Fibroblast of skin of right biceps (primary cell): ENCODE measurements at regions not wholly inside any gene's neighbourhood (a gene's known extent, or its start where the extent isn't known, plus 50 kb on each side); places are given as distances from the start of the nearest gene placed in this dataset.

Source experiments
- DNase-seq: peaks from one replicate; pipeline ENCODE4 v3.0.0-alpha.2; 2013

DNA sequence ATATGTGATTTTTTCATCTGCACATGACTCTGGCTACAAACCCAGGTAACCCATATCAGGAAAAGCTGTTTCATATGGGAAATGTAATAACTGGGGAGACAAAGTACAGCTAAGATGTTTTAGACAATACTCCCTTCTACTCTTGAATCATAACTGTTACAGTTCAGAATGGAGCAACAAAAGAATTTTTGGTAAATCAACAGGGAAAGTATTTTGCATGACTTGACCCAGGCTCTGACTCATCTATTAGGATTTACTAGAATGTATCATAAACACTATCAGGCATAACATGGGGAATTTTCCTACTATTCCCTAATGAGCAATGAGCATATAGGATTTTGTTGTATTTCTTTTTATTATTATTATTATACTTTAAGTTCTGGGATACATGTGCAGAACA, 553.0 kb downstream of the SLC16A7 start:
- DNase-seq, result peak; percentile 96

DNA sequence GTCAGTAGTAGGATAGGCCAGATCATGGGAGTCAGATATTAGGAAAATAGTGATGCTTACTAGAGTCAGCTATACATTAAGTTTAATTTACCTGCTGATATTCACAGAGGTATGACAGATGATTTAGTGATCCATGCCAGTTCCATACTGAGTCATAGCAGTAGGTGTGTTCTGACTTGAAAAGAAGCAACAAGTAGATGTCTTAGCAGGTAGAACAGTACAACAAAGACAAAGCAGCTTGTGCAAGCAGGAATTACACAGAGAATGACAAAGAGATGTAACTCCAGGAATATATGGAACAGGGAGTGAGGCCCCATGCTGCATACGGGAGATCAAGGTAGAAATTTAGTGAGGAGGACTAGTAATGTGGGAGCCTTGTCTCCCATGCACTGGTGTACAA, 556.9 kb downstream of the SLC16A7 start:
- DNase-seq, result no peak

DNA sequence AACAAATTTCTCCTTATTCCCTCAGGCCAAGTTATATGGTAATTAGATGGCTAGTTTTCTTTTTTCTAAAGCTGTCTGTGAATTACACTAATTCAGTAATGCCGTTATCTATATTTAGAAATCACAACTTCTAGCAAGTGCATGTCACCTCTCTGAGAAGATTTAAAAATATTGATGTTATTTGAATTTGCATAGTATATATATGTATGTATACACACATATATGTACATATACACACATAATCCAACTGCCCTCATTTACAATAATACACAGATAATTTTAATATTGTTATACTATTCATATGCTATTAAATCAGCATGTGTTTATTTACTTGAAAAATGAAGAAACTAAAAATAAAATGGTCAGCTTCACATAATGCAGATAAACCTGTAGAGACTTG, 563.9 kb downstream of the SLC16A7 start:
- no peak for DNase-seq

DNA sequence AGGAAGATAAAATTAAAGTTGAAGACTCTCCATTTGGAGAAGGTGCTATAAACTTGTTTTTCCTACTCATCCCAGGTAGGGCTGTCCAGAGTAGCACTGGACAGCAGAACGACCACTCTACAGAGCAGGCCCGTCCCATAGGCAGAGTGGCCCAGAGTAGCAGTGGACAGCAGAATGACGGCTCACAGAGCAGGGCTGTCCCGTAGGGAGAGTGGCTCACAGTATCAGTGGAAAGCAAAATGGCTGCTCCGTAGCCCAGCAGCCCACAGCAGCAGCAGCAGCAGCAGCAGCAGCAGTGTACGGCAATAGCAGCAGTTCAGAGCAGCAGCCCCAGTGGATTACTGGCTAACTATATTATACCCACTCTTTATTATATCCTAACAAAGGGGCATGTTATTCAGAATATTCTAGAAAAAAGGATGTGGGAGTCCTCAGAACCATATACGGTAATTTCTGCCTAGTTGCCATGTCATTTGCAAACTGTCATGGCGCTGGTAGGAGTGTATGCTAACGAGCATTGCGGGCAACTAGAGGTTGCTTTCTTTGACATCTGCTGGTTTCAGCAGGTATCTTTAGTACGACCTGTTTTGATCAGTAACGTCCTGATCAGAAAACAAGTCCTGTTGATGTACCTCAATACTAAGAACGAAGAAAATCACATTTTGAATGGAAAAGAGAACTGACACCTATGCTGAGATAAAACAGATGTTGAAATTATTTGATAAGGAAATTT, 567.3 kb downstream of the SLC16A7 start:
- DNase-seq, result no peak

DNA sequence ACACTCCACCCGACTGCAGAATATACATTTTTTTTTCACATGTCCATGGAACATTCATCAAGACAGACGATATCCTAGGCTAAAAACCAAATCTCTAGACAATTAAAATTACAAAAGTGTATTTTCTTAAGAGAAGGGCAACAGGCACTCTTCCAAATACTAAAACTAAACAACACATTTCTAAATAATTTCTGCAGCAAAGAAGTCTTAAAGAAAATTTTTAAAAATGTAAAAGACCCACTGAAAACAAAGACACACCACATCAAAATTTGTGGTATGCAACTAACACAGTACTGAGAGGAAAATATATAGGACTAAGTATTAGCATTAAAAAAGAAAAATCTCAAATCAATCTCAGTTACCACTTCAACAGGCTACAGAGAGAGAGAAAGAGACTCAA, 570.0 kb downstream of the SLC16A7 start:
- DNase-seq, result peak; percentile 16

DNA sequence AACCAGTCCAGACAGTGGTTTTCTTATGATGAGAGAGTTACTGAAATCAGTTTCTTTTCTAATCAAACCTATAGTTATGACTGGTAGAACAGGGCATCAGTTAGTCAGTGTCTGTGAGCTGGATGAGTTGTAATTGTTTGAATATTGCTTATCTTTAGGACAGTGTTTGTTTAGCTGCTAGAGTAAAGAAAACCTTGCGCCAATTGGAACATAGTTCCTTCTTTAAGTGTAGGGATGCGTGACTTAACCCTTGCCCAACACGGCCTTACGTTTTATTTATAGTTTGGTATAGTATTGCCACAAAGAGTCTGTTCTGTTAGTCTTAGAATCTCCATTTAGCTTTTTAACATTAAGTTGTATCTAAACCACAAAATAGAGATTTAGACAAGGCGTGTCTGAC, 572.6 kb downstream of the SLC16A7 start:
- DNase-seq, result no peak

DNA sequence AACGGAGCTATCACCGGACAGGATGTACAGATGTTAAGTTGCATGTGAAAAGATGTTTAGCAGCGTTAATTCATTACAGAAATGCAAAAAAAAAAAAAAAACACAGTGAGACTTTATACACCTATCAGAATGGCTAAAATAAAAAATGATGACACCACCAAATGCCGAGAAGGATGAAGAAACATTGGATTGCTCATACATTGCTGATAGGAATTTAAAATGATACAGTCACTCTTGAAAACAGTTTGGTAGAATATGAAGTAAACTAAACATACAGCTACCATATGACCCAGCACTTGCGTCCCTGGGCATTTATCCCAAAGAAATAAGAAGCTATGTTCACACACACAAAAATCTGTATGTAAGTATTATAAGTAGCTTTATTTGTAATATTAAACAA, 574.1 kb downstream of the SLC16A7 start:
- DNase-seq, result peak; percentile 25

DNA sequence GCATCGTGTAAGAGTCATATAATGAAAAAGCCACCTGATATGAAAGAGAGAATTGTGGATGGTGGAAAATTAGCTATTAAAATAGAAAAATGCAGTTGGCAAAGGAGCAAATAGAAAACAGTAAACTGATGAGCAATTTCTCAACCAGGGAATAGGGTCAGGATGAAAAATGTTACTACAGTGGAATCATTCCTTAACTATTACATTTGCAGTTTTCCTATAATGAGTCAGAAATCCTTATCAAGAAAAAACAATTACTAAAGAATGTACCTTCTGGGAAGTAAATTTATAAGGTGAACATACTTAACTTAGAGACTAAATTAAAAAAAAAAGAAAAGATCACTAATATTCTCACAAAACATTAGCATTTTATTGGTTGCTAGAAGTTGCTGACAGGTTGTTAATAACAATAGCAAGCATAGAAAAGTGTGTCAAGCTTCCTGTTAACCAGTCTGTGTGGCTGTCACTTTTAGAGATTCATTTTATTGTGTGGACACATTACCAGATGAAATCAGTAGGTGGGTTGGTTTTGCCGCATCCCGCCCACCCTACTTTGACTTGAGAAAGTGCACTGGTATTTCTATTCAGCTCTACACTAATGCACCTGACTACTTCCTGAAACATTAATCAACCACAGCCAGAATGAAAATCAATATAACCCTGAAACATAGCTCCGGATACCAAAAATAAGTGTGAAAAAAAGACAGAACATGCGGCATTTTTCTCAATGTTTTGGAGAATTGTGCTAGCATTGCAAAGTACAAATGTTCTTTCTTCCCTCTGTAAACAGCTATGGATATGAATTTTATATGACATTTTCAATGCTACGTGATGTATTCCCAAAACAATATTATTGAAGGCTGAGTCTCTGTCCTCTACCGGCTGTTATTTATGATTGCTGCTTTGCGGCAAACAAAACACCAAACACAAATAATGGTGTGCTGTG, 576.7 kb downstream of the SLC16A7 start:
- DNase-seq, result peak; percentile 57

DNA sequence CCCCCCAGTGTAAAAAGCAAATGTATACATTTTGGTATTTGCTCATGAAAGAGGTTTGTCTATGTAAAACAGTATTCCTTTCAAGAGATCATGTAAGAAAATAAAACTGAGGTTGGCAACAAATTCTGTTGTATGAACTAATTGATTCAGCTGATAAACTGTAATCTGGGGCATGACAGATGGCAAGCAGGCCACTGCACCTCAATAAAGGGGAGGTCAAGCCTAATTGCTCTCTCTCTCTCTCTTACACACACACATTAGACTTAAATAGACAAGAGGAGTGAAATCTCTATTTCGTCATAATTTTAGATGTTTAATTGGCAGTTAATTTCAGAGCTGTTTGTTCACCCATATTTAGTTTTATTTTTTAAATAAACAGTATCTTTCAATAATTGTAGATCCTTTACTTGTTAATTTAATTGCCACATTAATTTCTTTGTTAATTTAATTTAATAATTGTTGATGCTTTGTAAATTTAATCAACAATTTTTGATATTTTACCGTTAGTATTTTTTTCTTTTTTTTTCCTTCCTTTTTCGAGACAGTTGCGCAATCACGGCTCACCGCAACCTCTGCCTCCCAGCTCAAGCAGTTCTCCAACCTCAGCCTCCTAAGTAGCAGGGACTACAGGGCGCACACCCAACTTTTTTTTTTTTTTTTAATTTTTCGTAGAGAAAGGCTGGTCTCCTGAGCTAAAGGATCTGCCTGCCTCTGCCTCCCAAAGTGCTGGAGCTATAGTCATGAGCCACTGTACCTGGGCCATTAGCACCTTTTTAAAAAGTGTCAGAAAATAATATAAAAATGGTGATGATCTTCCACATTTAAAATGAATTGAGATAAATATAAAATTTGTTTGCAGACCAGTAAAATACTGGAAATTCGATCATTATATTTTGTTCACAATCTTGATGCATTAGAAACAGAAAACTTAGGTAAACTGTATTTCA, 577.7 kb downstream of the SLC16A7 start:
- DNase-seq, result no peak

DNA sequence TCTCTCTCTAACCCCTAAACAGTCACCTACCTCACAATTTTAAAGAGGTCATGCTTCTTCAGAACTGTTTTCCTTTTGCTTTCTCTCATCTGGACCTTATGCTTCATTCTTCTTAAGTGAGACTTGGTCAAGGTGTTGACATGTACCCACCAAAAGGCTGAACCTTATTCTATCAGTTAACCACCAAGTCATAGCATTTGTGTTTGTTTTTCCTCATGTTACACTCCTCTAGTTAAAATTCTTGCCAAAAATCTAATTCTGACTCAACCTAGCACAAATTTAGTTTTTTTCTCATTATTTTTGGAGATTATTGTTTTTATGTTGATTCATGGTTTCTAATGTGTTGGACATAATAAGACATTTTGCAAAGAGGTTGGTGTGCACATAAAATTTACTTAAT, 578.6 kb downstream of the SLC16A7 start:
- peak; percentile 54 for DNase-seq

DNA sequence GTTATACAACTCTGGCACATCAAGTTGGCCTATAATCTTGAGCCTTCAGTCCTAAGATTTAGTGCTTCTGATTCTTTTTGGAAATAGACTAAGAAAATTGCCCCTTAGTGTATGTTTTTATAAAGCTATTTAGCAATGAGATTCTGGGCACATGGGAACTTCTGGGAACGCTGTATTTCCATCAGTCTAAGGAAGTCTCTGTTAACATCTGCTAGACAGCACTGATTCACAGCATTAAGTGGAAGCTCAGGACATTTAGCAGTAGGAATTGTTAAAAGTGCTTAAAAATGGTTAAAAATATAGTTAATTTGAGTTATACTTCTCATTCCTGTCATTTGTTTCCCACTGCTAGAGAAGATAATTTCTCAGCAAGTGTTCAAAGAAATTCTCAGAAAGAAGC, 579.1 kb downstream of the SLC16A7 start:
- peak; percentile 15 for DNase-seq

DNA sequence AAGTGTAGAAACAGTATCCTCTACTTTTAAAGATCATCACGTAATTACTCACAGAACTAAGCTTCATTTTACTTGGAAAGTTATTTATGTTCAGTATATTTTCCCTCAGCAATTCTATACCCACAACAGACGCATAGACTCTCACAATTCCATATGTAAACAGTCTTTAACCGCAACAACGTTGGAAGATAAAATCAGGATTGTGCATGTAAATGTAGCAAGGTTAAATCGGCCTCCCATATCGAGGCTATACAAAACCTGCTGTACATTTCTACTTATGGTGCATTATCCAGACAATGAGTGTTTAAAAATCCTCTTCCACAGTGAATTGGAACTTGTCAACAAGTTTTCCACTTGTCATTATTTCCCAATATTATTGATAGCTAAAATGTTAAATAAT, 581.1 kb downstream of the SLC16A7 start:
- peak; percentile 39 for DNase-seq

DNA sequence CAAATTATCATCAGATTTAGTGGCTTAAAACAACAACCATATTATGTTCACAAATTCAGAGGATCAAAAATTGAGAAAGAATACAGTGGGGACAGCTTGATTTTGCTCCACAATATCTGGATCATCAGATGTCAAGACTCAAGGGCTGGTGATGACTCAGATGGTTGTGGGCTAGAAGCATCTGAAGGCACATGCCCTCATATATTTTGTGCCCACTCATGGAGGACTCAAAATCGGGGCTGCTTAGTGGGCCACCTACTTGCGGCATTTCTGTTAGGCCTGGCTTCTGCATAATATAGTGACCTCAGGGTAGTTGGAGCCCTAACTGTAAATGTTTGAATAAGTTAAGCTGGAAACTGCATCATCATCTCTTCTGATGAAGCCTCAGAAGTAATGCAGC, 584.5 kb downstream of the SLC16A7 start:
- no peak for DNase-seq

DNA sequence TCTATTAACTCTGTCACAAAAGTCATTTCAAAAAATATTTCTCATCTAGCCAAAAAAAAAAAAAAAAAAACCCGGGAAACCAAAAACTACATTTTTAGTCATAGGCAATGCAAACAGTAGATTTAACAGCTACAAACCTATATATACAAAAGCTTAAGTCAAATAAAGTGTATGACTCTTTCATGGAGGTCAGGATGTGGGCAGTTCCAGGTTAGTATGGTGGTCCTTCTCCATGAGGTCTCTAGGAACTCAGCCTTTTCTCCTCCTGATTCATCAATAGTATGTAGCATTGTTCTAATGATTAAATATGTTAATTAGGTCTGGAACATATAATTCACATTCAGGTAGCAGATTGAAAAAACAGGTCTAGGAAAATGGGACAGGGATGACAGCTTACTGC, 586.5 kb downstream of the SLC16A7 start:
- DNase-seq, result no peak

DNA sequence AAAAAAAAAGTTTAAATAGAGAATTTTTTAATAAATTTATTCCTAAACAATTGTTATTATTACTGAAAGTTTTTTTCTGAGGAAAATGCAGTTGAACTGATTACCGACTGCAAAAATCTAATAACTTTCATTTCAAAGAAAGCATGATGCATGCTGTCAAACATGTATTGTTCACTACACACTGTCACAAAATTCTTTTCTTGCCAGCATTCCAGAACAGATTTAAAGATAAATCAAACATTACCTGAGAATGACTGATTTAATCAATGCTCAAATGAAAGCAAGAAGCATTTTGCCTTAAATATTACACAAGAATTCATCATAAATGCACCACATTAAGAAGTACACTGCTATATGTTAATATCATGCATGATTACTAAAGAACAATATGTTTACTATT, 588.3 kb downstream of the SLC16A7 start:
- DNase-seq, result no peak

DNA sequence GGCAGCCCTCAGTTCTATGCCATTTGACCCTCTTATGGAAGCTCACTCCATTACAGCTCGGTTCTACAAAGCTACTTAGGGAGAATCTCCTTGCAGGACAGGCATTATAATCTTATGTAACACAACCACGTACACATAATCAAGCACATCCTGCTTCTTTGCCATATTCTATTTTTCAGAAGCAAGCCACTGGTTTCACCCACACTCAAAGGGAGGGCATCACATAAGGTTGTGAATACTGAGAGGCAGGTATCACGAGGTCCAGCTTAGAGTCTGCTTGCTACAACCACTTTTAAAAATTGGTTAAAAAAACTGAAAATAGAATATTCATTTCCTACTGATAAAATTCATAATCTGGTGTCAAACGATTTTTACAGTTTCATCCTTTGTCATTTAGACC, 589.2 kb downstream of the SLC16A7 start:
- no peak for DNase-seq

DNA sequence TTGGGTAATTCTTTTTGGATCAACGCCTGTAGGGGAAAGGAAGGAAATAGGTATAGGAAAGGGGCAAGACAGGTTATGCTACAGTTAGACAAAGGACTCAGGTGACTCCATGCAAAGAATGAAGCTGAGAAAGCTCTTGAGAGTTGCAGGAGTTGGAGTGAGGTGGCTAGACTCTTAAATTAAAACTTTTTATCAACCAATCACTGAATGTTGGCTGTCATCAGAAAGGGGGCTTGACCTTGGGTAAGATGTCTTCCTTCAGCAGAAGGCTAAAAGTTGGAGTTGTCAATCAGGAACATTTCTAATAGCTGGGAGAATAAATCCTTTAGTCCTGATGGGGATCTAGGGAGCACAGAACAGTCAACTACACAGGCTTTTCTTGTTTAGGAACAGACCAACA, 595.4 kb downstream of the SLC16A7 start:
- DNase-seq, result no peak

DNA sequence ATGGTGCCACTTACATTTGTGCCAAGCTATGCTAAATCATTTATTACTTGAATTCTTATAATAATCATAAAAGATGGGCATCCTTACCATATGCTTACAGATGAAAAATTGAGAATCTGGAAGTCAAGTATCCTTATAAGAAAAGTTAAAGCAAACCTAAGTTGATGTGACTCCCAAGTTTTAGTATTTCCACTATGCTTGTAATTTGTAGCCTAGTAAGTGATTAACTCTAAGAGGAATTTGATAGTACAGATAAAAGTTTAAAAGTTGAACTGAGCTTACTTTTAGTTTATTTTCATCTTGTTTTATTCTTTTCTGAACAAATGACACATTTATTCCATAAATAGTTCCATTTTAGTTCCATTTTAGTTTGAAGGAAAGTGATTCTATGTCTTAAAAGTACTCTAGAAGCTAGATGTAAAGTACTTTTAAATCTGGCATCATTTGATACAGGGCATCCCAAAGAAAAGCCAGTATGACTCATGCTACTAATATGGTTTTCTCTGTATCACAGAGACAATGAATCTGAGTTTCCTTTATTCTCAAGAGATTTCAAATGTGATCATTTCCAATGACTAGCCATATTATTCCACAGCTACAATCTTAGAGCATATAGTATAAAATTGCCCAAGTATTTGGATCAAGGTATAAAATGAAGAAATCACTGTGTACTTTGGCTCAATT, 596.0 kb downstream of the SLC16A7 start:
- peak; percentile 79 for DNase-seq

DNA sequence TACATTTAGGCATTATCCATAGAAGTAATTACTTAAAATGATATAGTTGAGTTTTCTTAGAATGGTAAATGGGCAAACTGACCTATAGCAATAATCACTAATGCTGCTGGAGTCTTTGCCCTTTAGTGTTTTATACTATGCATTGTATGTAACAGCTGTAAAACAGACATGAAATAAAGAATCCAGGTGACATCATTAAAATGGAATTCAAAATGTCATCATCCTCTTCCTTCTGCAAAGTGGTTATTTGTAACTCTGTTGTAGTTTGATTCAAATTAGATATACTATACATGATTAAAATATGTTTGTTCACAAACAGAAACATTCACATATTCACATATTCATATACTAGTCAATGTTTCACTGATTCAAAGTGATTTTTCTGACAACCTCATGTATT, 598.8 kb downstream of the SLC16A7 start:
- DNase-seq, result peak; percentile 64

DNA sequence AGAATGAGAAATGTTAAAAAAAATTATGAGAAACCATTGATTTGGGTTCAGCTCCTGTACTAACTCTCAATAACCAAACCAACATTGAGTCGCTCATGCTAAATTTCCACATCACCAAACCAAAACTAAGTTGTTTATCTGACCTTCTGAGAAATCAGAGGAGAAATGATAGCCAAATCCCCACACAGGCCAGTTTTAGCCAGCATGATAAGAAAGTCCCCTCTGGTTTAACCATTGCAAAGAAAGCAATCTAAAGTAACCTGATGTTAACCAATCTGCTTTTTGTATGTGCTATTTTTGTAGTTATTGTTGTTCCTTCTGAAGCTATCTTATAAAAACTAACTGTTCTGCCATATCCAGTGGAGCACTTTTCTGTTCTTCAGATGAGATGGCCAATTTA, 599.7 kb downstream of the SLC16A7 start:
- no peak for DNase-seq

DNA sequence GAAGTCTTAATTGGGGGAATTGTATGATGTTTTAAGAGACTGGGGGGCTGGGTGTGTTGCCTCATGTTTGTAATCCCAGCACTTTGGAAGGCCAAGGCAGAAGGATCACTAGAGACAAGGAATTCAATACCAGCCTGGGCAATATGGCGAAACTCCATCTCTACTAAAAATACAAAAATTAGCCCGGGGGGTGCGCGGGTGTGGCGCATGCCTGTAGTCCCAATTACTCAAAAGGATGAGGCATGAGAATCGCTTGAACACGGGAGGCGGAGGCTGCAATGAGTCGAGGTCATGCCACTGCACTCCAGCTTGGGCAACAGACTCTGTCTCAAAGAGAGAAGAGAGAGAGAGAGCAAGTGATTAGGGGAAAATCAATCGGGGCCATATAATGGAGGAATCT, 600.5 kb downstream of the SLC16A7 start:
- DNase-seq, result no peak

DNA sequence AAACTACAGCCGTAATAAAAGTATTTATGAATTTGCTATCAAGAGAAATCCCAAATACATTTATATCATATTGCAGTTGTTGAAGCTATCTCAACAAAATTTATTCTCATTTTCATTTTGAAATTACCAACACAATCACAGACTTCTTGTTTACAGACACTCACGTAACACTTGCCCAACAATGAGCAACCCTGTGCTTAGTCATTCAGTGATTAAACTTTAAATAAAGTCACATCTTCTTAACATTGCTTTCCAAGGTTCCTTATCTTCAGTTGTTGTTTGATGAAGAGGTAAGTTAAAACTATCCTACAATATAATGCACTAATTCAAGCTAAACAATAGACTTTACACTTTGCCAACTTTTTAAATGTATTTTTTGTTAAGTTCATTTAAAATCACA, 601.8 kb downstream of the SLC16A7 start:
- DNase-seq, result no peak

DNA sequence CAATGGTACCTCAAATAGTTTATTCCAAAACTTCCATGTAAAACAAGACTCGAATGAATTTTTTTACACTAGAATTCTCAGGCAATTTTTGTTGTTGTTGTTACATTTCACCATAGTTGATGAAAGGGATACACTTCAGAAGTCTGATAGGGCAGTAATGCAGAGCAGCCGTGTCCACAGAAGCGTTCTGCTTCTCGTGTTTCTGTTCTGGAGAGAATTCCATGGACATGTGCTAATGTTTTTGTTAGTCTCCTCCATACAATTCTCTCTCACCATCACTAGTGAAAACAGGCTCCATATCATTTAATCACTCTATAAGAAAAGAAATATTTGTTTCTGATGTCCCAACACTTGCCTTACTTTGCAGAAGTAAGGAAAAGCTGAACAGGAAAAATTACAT, 606.1 kb downstream of the SLC16A7 start:
- DNase-seq, result peak; percentile 44
